Glutamatergic neuron (in vitro differentiated cells): ENCODE measurements at regions not wholly inside any gene's neighbourhood (a gene's known extent, or its start where the extent isn't known, plus 50 kb on each side); places are given as distances from the start of the nearest gene placed in this dataset.

Experiments used
- DNase-seq: peaks from one replicate; pipeline ENCODE4 v3.0.0; 2022
- H3K27ac Mint-ChIP-seq: one replicate; pipeline ENCODE4 v1.8.0; 2020; ENCODE audit warnings: mild to moderate bottlenecking, mixed read lengths, inconsistent platforms; ENCODE audit not compliant: unreplicated experiment
- H3K27me3 Mint-ChIP-seq: one replicate; pipeline ENCODE4 v1.8.0; 2020; ENCODE audit warnings: mild to moderate bottlenecking, moderate library complexity, mixed read lengths, inconsistent platforms; ENCODE audit not compliant: unreplicated experiment
- H3K36me3 Mint-ChIP-seq: one replicate; pipeline ENCODE4 v1.8.0; 2020; ENCODE audit warnings: mild to moderate bottlenecking, mixed read lengths, inconsistent platforms; ENCODE audit not compliant: unreplicated experiment
- H3K4me1 Mint-ChIP-seq: one replicate; pipeline ENCODE4 v1.8.0; 2020; ENCODE audit warnings: mild to moderate bottlenecking, low read depth, mixed read lengths, inconsistent platforms; ENCODE audit not compliant: unreplicated experiment
- H3K4me3 Mint-ChIP-seq: one replicate; pipeline ENCODE4 v1.8.0; 2020; ENCODE audit warnings: mild to moderate bottlenecking, mixed read lengths, inconsistent platforms; ENCODE audit not compliant: unreplicated experiment
- H3K9me3 Mint-ChIP-seq: one replicate; pipeline ENCODE4 v1.8.0; 2020; ENCODE audit warnings: mild to moderate bottlenecking, moderate library complexity, mixed read lengths, inconsistent platforms; ENCODE audit not compliant: unreplicated experiment
- TF ChIP-seq, protein P1 (sequence below): fragments of 200-600 bp; sonication (generic); IDR thresholded peaks from one replicate; pipeline ENCODE4 v1.5.0; 2021; ENCODE audit not compliant: partially characterized antibody, unreplicated experiment

DNA sequence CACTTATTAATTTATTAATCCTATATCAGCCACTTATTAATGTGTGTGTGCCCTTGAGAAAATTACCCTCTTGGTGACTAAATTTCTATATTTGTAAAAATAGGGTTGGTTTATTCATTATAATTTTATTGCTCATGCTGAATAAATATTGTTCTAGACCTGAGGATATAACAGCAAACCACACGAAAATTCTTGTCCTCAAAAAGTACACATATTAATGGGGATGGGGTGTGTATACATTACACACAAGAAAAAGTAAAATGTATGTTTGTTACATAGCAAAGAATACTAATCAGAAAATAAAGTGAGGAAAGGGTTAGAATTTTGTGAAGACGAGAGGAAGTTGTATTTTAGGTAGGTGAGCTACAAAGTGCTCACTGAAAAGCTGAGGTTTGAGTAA is 1068.9 kb upstream of the RAG2 start:
- TF ChIP-seq, protein P1, sequence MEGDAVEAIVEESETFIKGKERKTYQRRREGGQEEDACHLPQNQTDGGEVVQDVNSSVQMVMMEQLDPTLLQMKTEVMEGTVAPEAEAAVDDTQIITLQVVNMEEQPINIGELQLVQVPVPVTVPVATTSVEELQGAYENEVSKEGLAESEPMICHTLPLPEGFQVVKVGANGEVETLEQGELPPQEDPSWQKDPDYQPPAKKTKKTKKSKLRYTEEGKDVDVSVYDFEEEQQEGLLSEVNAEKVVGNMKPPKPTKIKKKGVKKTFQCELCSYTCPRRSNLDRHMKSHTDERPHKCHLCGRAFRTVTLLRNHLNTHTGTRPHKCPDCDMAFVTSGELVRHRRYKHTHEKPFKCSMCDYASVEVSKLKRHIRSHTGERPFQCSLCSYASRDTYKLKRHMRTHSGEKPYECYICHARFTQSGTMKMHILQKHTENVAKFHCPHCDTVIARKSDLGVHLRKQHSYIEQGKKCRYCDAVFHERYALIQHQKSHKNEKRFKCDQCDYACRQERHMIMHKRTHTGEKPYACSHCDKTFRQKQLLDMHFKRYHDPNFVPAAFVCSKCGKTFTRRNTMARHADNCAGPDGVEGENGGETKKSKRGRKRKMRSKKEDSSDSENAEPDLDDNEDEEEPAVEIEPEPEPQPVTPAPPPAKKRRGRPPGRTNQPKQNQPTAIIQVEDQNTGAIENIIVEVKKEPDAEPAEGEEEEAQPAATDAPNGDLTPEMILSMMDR: no peak
- Mint-ChIP-seq H3K36me3 (no peaks in the 10 kb centered on the region), H3K4me3 (no peak overlapping the region), H3K27ac (no peak overlapping the region), H3K27me3 (no peaks in the 10 kb centered on the region), H3K4me1 (no peaks in the 10 kb centered on the region), H3K9me3 (no peaks in the 10 kb centered on the region)
- DNase-seq: no peak

DNA sequence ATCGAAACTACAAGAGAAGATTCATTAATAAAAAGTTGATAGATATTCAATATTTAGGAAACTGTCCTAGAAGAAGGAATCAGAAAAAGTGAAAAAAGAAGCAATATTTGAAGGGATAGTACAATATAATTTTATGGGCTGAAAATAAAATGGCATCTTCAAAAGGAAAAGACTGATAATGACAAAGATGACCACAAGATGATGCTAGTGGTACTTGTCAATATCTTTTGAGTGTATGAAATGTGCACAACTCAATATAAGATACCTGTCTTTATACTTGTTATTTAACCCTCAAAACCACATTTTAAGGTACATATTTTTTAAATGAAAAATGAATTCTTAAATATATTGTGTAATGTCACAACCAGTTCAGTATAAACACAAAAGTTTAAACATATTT is 1059.6 kb upstream of the RAG2 start:
- Mint-ChIP-seq H3K27me3 (no peaks in the 10 kb centered on the region), H3K4me3 (no peak overlapping the region), H3K9me3 (no peaks in the 10 kb centered on the region), H3K36me3 (no peaks in the 10 kb centered on the region), H3K4me1 (no peaks in the 10 kb centered on the region), H3K27ac (no peak overlapping the region)
- TF ChIP-seq, protein P1: peak; percentile 48
- DNase-seq: no peak

DNA sequence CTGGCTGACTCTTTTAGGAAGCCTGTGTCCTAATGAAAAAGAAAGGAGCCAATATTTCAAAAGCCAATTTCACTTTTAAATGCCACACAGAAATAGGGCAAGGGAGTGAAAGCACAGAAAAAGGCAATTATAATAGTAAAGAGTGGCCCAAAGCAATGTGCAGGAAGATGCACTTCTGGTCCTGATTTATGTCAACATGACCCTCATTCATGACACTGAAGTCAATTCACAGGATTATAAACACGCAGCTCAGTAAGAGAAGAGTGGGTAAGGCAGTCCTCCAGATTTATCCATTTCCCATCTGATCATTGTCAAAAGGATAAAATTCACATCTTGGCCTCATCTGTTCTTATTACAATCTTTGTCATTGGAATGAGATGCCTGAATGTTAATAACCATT is 1049.7 kb upstream of the RAG2 start:
- no peak overlapping the region for H3K4me3 Mint-ChIP-seq
- DNase-seq: no peak
- H3K27me3 Mint-ChIP-seq: no peaks in the 10 kb centered on the region
- H3K36me3 Mint-ChIP-seq: no peaks in the 10 kb centered on the region
- no peaks in the 10 kb centered on the region for H3K9me3 Mint-ChIP-seq
- TF ChIP-seq, protein P1: no peak
- H3K27ac Mint-ChIP-seq: no peak overlapping the region
- no peaks in the 10 kb centered on the region for H3K4me1 Mint-ChIP-seq

DNA sequence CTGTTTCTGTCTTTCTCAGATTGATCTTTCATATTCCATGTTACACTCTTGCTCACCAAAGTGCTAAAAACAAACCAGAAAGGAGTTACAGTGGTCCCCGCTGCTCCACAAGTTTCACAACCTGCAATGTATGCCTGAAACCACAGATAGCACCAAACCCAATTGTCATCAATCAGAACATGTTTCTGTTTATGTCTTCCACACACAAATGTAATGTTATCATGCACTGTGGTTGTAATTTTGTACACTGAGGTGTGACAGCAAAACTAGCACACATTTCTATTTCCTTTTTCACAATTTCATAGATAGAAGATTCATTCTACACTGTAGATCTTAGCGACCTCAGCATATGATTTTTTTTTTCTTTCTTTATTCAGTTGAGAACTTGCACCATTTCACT is 1045.9 kb upstream of the RAG2 start:
- TF ChIP-seq, protein P1: no peak
- Mint-ChIP-seq H3K4me3 (no peak overlapping the region), H3K27ac (no peak overlapping the region), H3K27me3 (no peaks in the 10 kb centered on the region), H3K4me1 (no peaks in the 10 kb centered on the region), H3K9me3 (no peaks in the 10 kb centered on the region), H3K36me3 (no peaks in the 10 kb centered on the region)
- DNase-seq: no peak

DNA sequence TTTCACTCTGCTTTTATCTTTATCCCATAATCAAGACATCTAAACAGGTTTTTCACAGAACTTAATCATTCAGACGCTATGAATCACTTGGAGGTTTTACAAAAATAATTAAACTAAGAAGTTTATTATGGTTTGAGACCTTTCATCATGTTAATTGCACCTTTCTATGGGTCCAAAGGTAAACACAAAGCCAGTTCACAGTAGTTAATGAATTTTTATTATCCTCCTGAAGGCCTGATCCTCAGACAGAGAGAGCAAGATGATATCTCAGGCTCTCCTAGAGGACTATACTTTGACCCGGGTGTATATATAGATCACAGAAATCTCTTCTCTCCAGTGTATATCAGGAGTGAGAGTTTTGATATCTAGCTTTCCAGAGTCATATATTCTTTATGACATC is 1044.3 kb upstream of the RAG2 start:
- H3K27me3 Mint-ChIP-seq: no peaks in the 10 kb centered on the region
- no peaks in the 10 kb centered on the region for H3K36me3 Mint-ChIP-seq
- TF ChIP-seq, protein P1: no peak
- H3K4me1 Mint-ChIP-seq: no peaks in the 10 kb centered on the region
- H3K9me3 Mint-ChIP-seq: no peaks in the 10 kb centered on the region
- DNase-seq: no peak
- H3K4me3 Mint-ChIP-seq: no peak overlapping the region
- H3K27ac Mint-ChIP-seq: no peak overlapping the region
